CD14-positive monocyte (primary cell): ENCODE measurements at regions not wholly inside any gene's neighbourhood (a gene's known extent, or its start where the extent isn't known, plus 50 kb on each side); places are given as distances from the start of the nearest gene placed in this dataset.

Experiments used
- DNase-seq, 3 donors: peaks; one replicate each; pipeline ENCODE4 v3.0.0-alpha.2; 2011 to 2022
- H2AFZ ChIP-seq: 2 replicates; pipeline ENCODE4 v1.6.0; 2012; ENCODE audit warnings: mild to moderate bottlenecking, low read depth, low read length, inconsistent platforms; ENCODE audit not compliant: insufficient read depth, poor library complexity, severe bottlenecking
- H3K27ac ChIP-seq, 2 donors: 1 replicate in 1 of 2; 2 replicates in 1 of 2; pipeline ENCODE4 v1.5.1; 2012 to 2013; ENCODE audit warnings: low read length in 2 of 2, control low read depth in 1 of 2, inconsistent platforms in 1 of 2, low read depth in 1 of 2, mild to moderate bottlenecking in 1 of 2
- H3K27me3 ChIP-seq, 2 donors: one replicate each; pipeline versions ENCODE4 v1.6.0 to v1.6.1; 2011 to 2013; ENCODE audit warnings: low read length in 2 of 2; ENCODE audit not compliant: control insufficient read depth in 2 of 2, insufficient read depth in 2 of 2
- H3K36me3 ChIP-seq, 2 donors: replicated peaks in 1 of 2; 1 replicate in 1 of 2; 2 replicates in 1 of 2; pipeline versions ENCODE4 v1.5.1 to v1.6.1; 2012 to 2013; ENCODE audit warnings: low read length in 2 of 2, control low read depth in 1 of 2, inconsistent platforms in 1 of 2, mild to moderate bottlenecking in 1 of 2; ENCODE audit not compliant: insufficient read depth in 2 of 2, control insufficient read depth in 1 of 2
- H3K4me1 ChIP-seq, 2 donors: 1 replicate in 1 of 2; 2 replicates in 1 of 2; pipeline versions ENCODE4 v1.5.1 to v1.6.1; 2012 to 2013; ENCODE audit warnings: low read length in 2 of 2, control low read depth in 1 of 2, inconsistent platforms in 1 of 2, mild to moderate bottlenecking in 1 of 2, moderate library complexity in 1 of 2; ENCODE audit not compliant: insufficient read depth in 2 of 2, control insufficient read depth in 1 of 2
- H3K4me2 ChIP-seq: replicated peaks from 2 replicates; pipeline ENCODE3; 2012; ENCODE audit warnings: low read length, moderate library complexity, mild to moderate bottlenecking; ENCODE audit not compliant: poor library complexity, severe bottlenecking; ENCODE audit errors: extremely low read depth
- H3K4me3 ChIP-seq, 3 experiments: fragments of 200-600 bp in 1 of 3; sonication (generic) in 1 of 3; replicated peaks in 1 of 3; 1 replicate in 2 of 3; 2 replicates in 1 of 3; pipeline ENCODE4 v1.5.1; 2011 to 2013; ENCODE audit warnings: low read length in 3 of 3, mild to moderate bottlenecking in 3 of 3, control low read depth in 2 of 3, low read depth in 2 of 3, inconsistent platforms in 1 of 3, moderate library complexity in 1 of 3
- H3K79me2 ChIP-seq: 2 replicates; pipeline ENCODE4 v1.6.0; 2012; ENCODE audit warnings: mild to moderate bottlenecking, control low read depth, inconsistent platforms, low read length, moderate library complexity; ENCODE audit not compliant: insufficient read depth
- H3K9ac ChIP-seq: 2 replicates; pipeline ENCODE4 v1.6.0; 2017; ENCODE audit warnings: low read length, mild to moderate bottlenecking; ENCODE audit not compliant: insufficient read depth, poor library complexity, severe bottlenecking
- H3K9me3 ChIP-seq, 2 donors: replicated peaks in 1 of 2; 1 replicate in 1 of 2; 2 replicates in 1 of 2; pipeline versions ENCODE4 v1.5.1 to v1.6.1; 2012 to 2013; ENCODE audit warnings: low read length in 2 of 2, control low read depth in 1 of 2; ENCODE audit not compliant: control insufficient read depth in 1 of 2, insufficient read depth in 1 of 2
- H4K20me1 ChIP-seq: 2 replicates; pipeline ENCODE4 v1.6.0; 2012; ENCODE audit warnings: mild to moderate bottlenecking, low read length, control low read depth, moderate library complexity; ENCODE audit not compliant: insufficient read depth
- H3K27ac Mint-ChIP-seq, 7 donors: one replicate each; pipeline ENCODE4 v1.8.0; 2020; ENCODE audit warnings: mild to moderate bottlenecking in 7 of 7, mixed read lengths in 7 of 7, moderate library complexity in 6 of 7, inconsistent platforms in 2 of 7
- H3K27me3 Mint-ChIP-seq, 3 donors: one replicate each; pipeline ENCODE4 v1.8.0; 2021 to 2022; ENCODE audit warnings: low read depth in 3 of 3, mild to moderate bottlenecking in 3 of 3, mixed read lengths in 3 of 3, moderate library complexity in 3 of 3, inconsistent platforms in 1 of 3
- H3K36me3 Mint-ChIP-seq, 2 donors: one replicate each; pipeline ENCODE4 v1.8.0; 2020; ENCODE audit warnings: mixed read lengths in 2 of 2, inconsistent platforms in 1 of 2, mild to moderate bottlenecking in 1 of 2
- H3K4me1 Mint-ChIP-seq: one replicate; pipeline ENCODE4 v1.8.0; 2020; ENCODE audit warnings: mild to moderate bottlenecking, mixed read lengths
- H3K4me3 Mint-ChIP-seq, 2 donors: one replicate each; pipeline ENCODE4 v1.8.0; 2020; ENCODE audit warnings: mild to moderate bottlenecking in 2 of 2, mixed read lengths in 2 of 2, moderate library complexity in 1 of 2
- H3K9me3 Mint-ChIP-seq, 7 donors: one replicate each; pipeline ENCODE4 v1.8.0; 2020 to 2022; ENCODE audit warnings: mixed read lengths in 7 of 7, mild to moderate bottlenecking in 6 of 7, moderate library complexity in 6 of 7, inconsistent platforms in 2 of 7
- CTCF ChIP-seq: fragments of 200-600 bp; IDR thresholded peaks from one replicate; pipeline ENCODE4 v1.8.0; 2022; ENCODE audit warnings: antibody characterized with exemption, mild to moderate bottlenecking
- WGBS: methylation state at CpG from one replicate; pipeline ENCODE4 v1.1.5; 2013; ENCODE audit warnings: missing lambda C conversion rate; ENCODE audit not compliant: insufficient coverage; 5-methylcytosine and 5-hydroxymethylcytosine counted together
- intact Hi-C, 2 donors: fragments of 100-400 bp; cut with micrococcal nuclease; formaldehyde crosslinking; loops; one replicate each; pipeline versions ENCODE4 v1.15.0 to v1.15.1; 2023

GRCh38 chr3:159364511-159364910, 562.7 kb downstream of the MFSD1 start:
- intact Hi-C loops: no loop called here

GRCh38 chr3:159366476-159366875, 564.6 kb downstream of the MFSD1 start:
- Histone ChIP-seq H3K9me3 (no peaks in the 10 kb centered on the region), H3K36me3 (no peaks in the 10 kb centered on the region), H3K79me2 (no peaks in the 10 kb centered on the region), H3K27me3 (no peaks in the 10 kb centered on the region), H3K27ac (no peak overlapping the region), H2AFZ (no peak overlapping the region), H3K4me1 (no peaks in the 10 kb centered on the region), H3K4me3 (no peak overlapping the region), H3K4me2 (no peak overlapping the region), H4K20me1 (no peaks in the 10 kb centered on the region), H3K9ac (no peak overlapping the region)
- H3K36me3 Mint-ChIP-seq: no peaks in the 10 kb centered on the region
- no peak overlapping the region for H3K4me3 Mint-ChIP-seq
- no peak for TF ChIP-seq CTCF
- DNase-seq: no peak
- H3K9me3 Mint-ChIP-seq: peaks cover 0 to 5% (median 0%) of the 10 kb centered on the region in 7 donors
- H3K27ac Mint-ChIP-seq: no peak overlapping the region
- H3K4me1 Mint-ChIP-seq: no peaks in the 10 kb centered on the region
- intact Hi-C loops: no loop called here
- H3K27me3 Mint-ChIP-seq: peaks cover 0 to 2% (median 0%) of the 10 kb centered on the region in 3 donors

More at GRCh38 chr3:159364511-159364910, 562.7 kb downstream of the MFSD1 start:
- Histone ChIP-seq H4K20me1 (no peaks in the 10 kb centered on the region), H3K36me3 (no peaks in the 10 kb centered on the region), H3K9me3 (no peaks in the 10 kb centered on the region), H3K4me3 (no peak overlapping the region), H3K27me3 (no peaks in the 10 kb centered on the region), H2AFZ (no peak overlapping the region), H3K4me1 (no peaks in the 10 kb centered on the region), H3K79me2 (no peaks in the 10 kb centered on the region), H3K4me2 (no peak overlapping the region), H3K27ac (no peak overlapping the region), H3K9ac (no peak overlapping the region)
- Mint-ChIP-seq H3K27me3 (peaks cover 0 to 2% (median 0%) of the 10 kb centered on the region in 3 donors), H3K9me3 (peaks cover 0 to 5% (median 0%) of the 10 kb centered on the region in 7 donors), H3K4me3 (no peak overlapping the region), H3K36me3 (no peaks in the 10 kb centered on the region), H3K4me1 (no peaks in the 10 kb centered on the region), H3K27ac (no peak overlapping the region)
- no peak for DNase-seq
- no peak for TF ChIP-seq CTCF
- WGBS: no CpG with 5 or more reads among the region's 1 CpG
